Astrocyte (in vitro differentiated cells and primary cell): ENCODE measurements at regions not wholly inside any gene's neighbourhood (a gene's known extent, or its start where the extent isn't known, plus 50 kb on each side); places are given as distances from the start of the nearest gene placed in this dataset.
A peak's percentile ranks its signal among the peaks of the same experiment; 100 is the strongest.

Source experiments
- DNase-seq: peaks from one replicate; pipeline ENCODE4 v3.0.0-alpha.2; 2010; ENCODE audit warnings: low read depth
- FAIRE-seq: peaks from 2 replicates; lab custom pipeline; 2011; peaks lifted over from hg19 to GRCh38; lab: Jason Lieb, UNC
- H2AFZ ChIP-seq: 2 replicates; pipeline ENCODE4 v1.6.0; 2012; ENCODE audit warnings: low read depth, low read length, inconsistent platforms
- H3K27ac ChIP-seq: 2 replicates; pipeline ENCODE4 v1.5.1; 2011; ENCODE audit warnings: low read depth, low read length, inconsistent platforms
- H3K27me3 ChIP-seq: 2 replicates; pipeline ENCODE4 v1.6.0; 2011; ENCODE audit warnings: low read length, inconsistent platforms; ENCODE audit not compliant: insufficient read depth
- H3K36me3 ChIP-seq: 2 replicates; pipeline ENCODE4 v1.5.1; 2011; ENCODE audit warnings: low read length, inconsistent platforms; ENCODE audit not compliant: insufficient read depth
- H3K4me1 ChIP-seq: 2 replicates; pipeline ENCODE4 v1.5.1; 2011; ENCODE audit warnings: low read length, inconsistent platforms; ENCODE audit not compliant: insufficient read depth
- H3K4me2 ChIP-seq: 2 replicates; pipeline ENCODE4 v1.6.0; 2012; ENCODE audit warnings: low read length, inconsistent platforms
- H3K4me3 ChIP-seq: 2 replicates; pipeline ENCODE4 v1.5.1; 2011; ENCODE audit warnings: low read depth, mild to moderate bottlenecking, low read length, inconsistent platforms; ENCODE audit not compliant: insufficient read depth
- H3K79me2 ChIP-seq: 2 replicates; pipeline ENCODE4 v1.6.0; 2012; ENCODE audit warnings: mild to moderate bottlenecking, low read length, inconsistent platforms; ENCODE audit not compliant: insufficient read depth
- H3K9ac ChIP-seq: 2 replicates; pipeline ENCODE4 v1.6.0; 2012; ENCODE audit warnings: mild to moderate bottlenecking, low read length, inconsistent platforms
- H3K9me3 ChIP-seq: 2 replicates; pipeline ENCODE4 v1.5.1; 2012; ENCODE audit warnings: low read depth, mild to moderate bottlenecking, low read length, inconsistent platforms; ENCODE audit not compliant: insufficient read depth
- H4K20me1 ChIP-seq: 2 replicates; pipeline ENCODE4 v1.6.0; 2012; ENCODE audit warnings: low read length, inconsistent platforms; ENCODE audit not compliant: insufficient read depth
- H3K27ac Mint-ChIP-seq: one replicate; pipeline ENCODE4 v1.8.0; 2021; ENCODE audit warnings: mild to moderate bottlenecking, mixed read lengths; ENCODE audit not compliant: unreplicated experiment
- H3K27me3 Mint-ChIP-seq: one replicate; pipeline ENCODE4 v1.8.0; 2021; ENCODE audit warnings: low read depth, mixed read lengths; ENCODE audit not compliant: unreplicated experiment
- H3K36me3 Mint-ChIP-seq: one replicate; pipeline ENCODE4 v1.8.0; 2021; ENCODE audit warnings: low read depth, mixed read lengths; ENCODE audit not compliant: unreplicated experiment
- H3K4me1 Mint-ChIP-seq: one replicate; pipeline ENCODE4 v1.8.0; 2021; ENCODE audit warnings: low read depth, mixed read lengths; ENCODE audit not compliant: unreplicated experiment
- H3K4me3 Mint-ChIP-seq: one replicate; pipeline ENCODE4 v1.8.0; 2021; ENCODE audit warnings: mild to moderate bottlenecking, moderate library complexity, mixed read lengths; ENCODE audit not compliant: unreplicated experiment
- H3K9me3 Mint-ChIP-seq: one replicate; pipeline ENCODE4 v1.8.0; 2021; ENCODE audit warnings: mild to moderate bottlenecking, mixed read lengths; ENCODE audit not compliant: unreplicated experiment
- EZH2 ChIP-seq: IDR thresholded peaks from 2 replicates; pipeline ENCODE4 v1.6.1; 2012; ENCODE audit warnings: mild to moderate bottlenecking, low read length, inconsistent platforms; ENCODE audit not compliant: insufficient read depth
- TF ChIP-seq, protein P1 (sequence below): IDR thresholded peaks from 2 replicates; pipeline ENCODE4 v1.5.1; 2011; ENCODE audit warnings: low read depth, mild to moderate bottlenecking, inconsistent platforms, low read length, moderate library complexity; ENCODE audit not compliant: insufficient read depth

- FAIRE-seq (no peak), DNase-seq (no peak)
- TF ChIP-seq, protein P1, sequence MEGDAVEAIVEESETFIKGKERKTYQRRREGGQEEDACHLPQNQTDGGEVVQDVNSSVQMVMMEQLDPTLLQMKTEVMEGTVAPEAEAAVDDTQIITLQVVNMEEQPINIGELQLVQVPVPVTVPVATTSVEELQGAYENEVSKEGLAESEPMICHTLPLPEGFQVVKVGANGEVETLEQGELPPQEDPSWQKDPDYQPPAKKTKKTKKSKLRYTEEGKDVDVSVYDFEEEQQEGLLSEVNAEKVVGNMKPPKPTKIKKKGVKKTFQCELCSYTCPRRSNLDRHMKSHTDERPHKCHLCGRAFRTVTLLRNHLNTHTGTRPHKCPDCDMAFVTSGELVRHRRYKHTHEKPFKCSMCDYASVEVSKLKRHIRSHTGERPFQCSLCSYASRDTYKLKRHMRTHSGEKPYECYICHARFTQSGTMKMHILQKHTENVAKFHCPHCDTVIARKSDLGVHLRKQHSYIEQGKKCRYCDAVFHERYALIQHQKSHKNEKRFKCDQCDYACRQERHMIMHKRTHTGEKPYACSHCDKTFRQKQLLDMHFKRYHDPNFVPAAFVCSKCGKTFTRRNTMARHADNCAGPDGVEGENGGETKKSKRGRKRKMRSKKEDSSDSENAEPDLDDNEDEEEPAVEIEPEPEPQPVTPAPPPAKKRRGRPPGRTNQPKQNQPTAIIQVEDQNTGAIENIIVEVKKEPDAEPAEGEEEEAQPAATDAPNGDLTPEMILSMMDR = no peak
- Mint-ChIP-seq H3K27ac (no peak overlapping the region), H3K4me1 (no peaks in the 10 kb centered on the region), H3K36me3 (no peaks in the 10 kb centered on the region), H3K4me3 (no peak overlapping the region), H3K9me3 (peaks cover 3% of the 10 kb centered on the region), H3K27me3 (no peaks in the 10 kb centered on the region)
- H3K4me1 ChIP-seq = no peaks in the 10 kb centered on the region
- H3K9ac ChIP-seq = no peak overlapping the region
- H3K4me2 ChIP-seq = no peak overlapping the region
- no peak overlapping the region for H3K4me3 ChIP-seq
- H3K27me3 ChIP-seq = no peaks in the 10 kb centered on the region
- H3K27ac ChIP-seq = no peak overlapping the region
- no peaks in the 10 kb centered on the region for H3K79me2 ChIP-seq
- no peaks in the 10 kb centered on the region for H3K9me3 ChIP-seq
- H3K36me3 ChIP-seq = no peaks in the 10 kb centered on the region
- H2AFZ ChIP-seq = no peak overlapping the region
- no peaks in the 10 kb centered on the region for H4K20me1 ChIP-seq
Measured at GRCh38 chrX:121208563-121208962, 161.2 kb downstream of the GLUD2 start.

GRCh38 chrX:121216641-121217374 is 169.4 kb downstream of the GLUD2 start:
- H3K4me1 Mint-ChIP-seq = no peaks in the 10 kb centered on the region
- no peak overlapping the region for H3K4me3 ChIP-seq
- TF ChIP-seq, protein P1 = no peak
- TF ChIP-seq EZH2 = no peak
- no peaks in the 10 kb centered on the region for H3K79me2 ChIP-seq
- no peaks in the 10 kb centered on the region for H3K9me3 ChIP-seq
- no peaks in the 10 kb centered on the region for H3K27me3 Mint-ChIP-seq
- H3K27ac ChIP-seq = no peak overlapping the region
- no peaks in the 10 kb centered on the region for H3K36me3 Mint-ChIP-seq
- no peak overlapping the region for H3K4me3 Mint-ChIP-seq
- H3K27me3 ChIP-seq = no peaks in the 10 kb centered on the region
- no peaks in the 10 kb centered on the region for H3K4me1 ChIP-seq
- H4K20me1 ChIP-seq = no peaks in the 10 kb centered on the region
- no peak for DNase-seq
- no peak overlapping the region for H3K4me2 ChIP-seq
- no peaks in the 10 kb centered on the region for H3K9me3 Mint-ChIP-seq
- H2AFZ ChIP-seq = no peak overlapping the region
- H3K9ac ChIP-seq = no peak overlapping the region
- no peaks in the 10 kb centered on the region for H3K36me3 ChIP-seq
- no peak for FAIRE-seq
- no peak overlapping the region for H3K27ac Mint-ChIP-seq

- H3K4me3 Mint-ChIP-seq = no peak overlapping the region
- no peaks in the 10 kb centered on the region for H4K20me1 ChIP-seq
- H3K9ac ChIP-seq = no peak overlapping the region
- H3K27ac ChIP-seq = no peak overlapping the region
- no peaks in the 10 kb centered on the region for H3K27me3 Mint-ChIP-seq
- H3K27ac Mint-ChIP-seq = no peak overlapping the region
- no peaks in the 10 kb centered on the region for H3K27me3 ChIP-seq
- no peaks in the 10 kb centered on the region for H3K9me3 ChIP-seq
- DNase-seq = no peak
- no peak overlapping the region for H3K4me2 ChIP-seq
- peak; percentile 64 for FAIRE-seq
- no peaks in the 10 kb centered on the region for H3K36me3 Mint-ChIP-seq
- no peaks in the 10 kb centered on the region for H3K79me2 ChIP-seq
- no peaks in the 10 kb centered on the region for H3K9me3 Mint-ChIP-seq
- no peak overlapping the region for H2AFZ ChIP-seq
- no peaks in the 10 kb centered on the region for H3K4me1 ChIP-seq
- H3K4me3 ChIP-seq = no peak overlapping the region
- H3K36me3 ChIP-seq = no peaks in the 10 kb centered on the region
- no peak for TF ChIP-seq EZH2
- TF ChIP-seq, protein P1 = no peak
- no peaks in the 10 kb centered on the region for H3K4me1 Mint-ChIP-seq
Measured at GRCh38 chrX:121221322-121221977, 174.0 kb downstream of the GLUD2 start.
